Immature natural killer cell (primary cell): ENCODE measurements at regions not wholly inside any gene's neighbourhood (a gene's known extent, or its start where the extent isn't known, plus 50 kb on each side); places are given as distances from the start of the nearest gene placed in this dataset.
"Not testable (repeated sequence)": the region's sequence is repeated elsewhere in the genome, so short reads cannot be mapped to it uniquely, and the experiment has no call there.

Source experiments
- DNase-seq, 3 donors: peaks; one replicate each; pipeline ENCODE4 v3.0.0; 2022; ENCODE audit warnings: mixed read lengths in 1 of 3
- H3K27ac Mint-ChIP-seq, 6 donors: one replicate each; pipeline ENCODE4 v1.8.0; 2020; ENCODE audit warnings: mixed read lengths in 6 of 6, mild to moderate bottlenecking in 5 of 6, inconsistent platforms in 4 of 6, moderate library complexity in 3 of 6
- H3K27me3 Mint-ChIP-seq, 3 donors: one replicate each; pipeline ENCODE4 v1.8.0; 2020 to 2021; ENCODE audit warnings: low read depth in 3 of 3, mild to moderate bottlenecking in 3 of 3, mixed read lengths in 3 of 3, moderate library complexity in 3 of 3, inconsistent platforms in 1 of 3
- H3K36me3 Mint-ChIP-seq, 3 donors: one replicate each; pipeline ENCODE4 v1.8.0; 2020; ENCODE audit warnings: mixed read lengths in 3 of 3, inconsistent platforms in 2 of 3, mild to moderate bottlenecking in 2 of 3
- H3K4me1 Mint-ChIP-seq, 2 donors: one replicate each; pipeline ENCODE4 v1.8.0; 2020; ENCODE audit warnings: inconsistent platforms in 2 of 2, mild to moderate bottlenecking in 2 of 2, mixed read lengths in 2 of 2, moderate library complexity in 1 of 2
- H3K4me3 Mint-ChIP-seq, 5 donors: one replicate each; pipeline ENCODE4 v1.8.0; 2020; ENCODE audit warnings: mild to moderate bottlenecking in 5 of 5, mixed read lengths in 5 of 5, inconsistent platforms in 3 of 5, moderate library complexity in 3 of 5
- H3K9me3 Mint-ChIP-seq, 6 donors: one replicate each; pipeline ENCODE4 v1.8.0; 2020; ENCODE audit warnings: mild to moderate bottlenecking in 6 of 6, mixed read lengths in 6 of 6, inconsistent platforms in 4 of 6, moderate library complexity in 3 of 6

GRCh38 chr14:37784203-37784826 lies 188.9 kb downstream of the TTC6 start:
- H3K27me3 Mint-ChIP-seq, H3K36me3 Mint-ChIP-seq, H3K4me3 Mint-ChIP-seq, H3K4me1 Mint-ChIP-seq, H3K27ac Mint-ChIP-seq, DNase-seq: not testable (repeated sequence)
- peaks cover 2 to 34% (median 6%) of the 10 kb centered on the region in 6 donors for H3K9me3 Mint-ChIP-seq

GRCh38 chr14:37784827-37785223 lies 189.4 kb downstream of the TTC6 start:
- H3K9me3 Mint-ChIP-seq, result peaks cover 2 to 31% (median 5%) of the 10 kb centered on the region in 6 donors
- not testable (repeated sequence) for H3K4me3 Mint-ChIP-seq, H3K4me1 Mint-ChIP-seq, H3K36me3 Mint-ChIP-seq, DNase-seq, H3K27ac Mint-ChIP-seq, H3K27me3 Mint-ChIP-seq

GRCh38 chr14:37785298-37785697 lies 189.9 kb downstream of the TTC6 start:
- not testable (repeated sequence) for H3K27me3 Mint-ChIP-seq, H3K4me3 Mint-ChIP-seq, H3K36me3 Mint-ChIP-seq, H3K4me1 Mint-ChIP-seq, DNase-seq, H3K27ac Mint-ChIP-seq
- H3K9me3 Mint-ChIP-seq, result peaks cover 2 to 31% (median 5%) of the 10 kb centered on the region in 6 donors

GRCh38 chr14:37786114-37786625 lies 190.7 kb downstream of the TTC6 start:
- DNase-seq, H3K27ac Mint-ChIP-seq, H3K36me3 Mint-ChIP-seq, H3K4me1 Mint-ChIP-seq, H3K27me3 Mint-ChIP-seq, H3K4me3 Mint-ChIP-seq: not testable (repeated sequence)
- peaks cover under 1 to 25% (median 3%) of the 10 kb centered on the region in 6 donors for H3K9me3 Mint-ChIP-seq

GRCh38 chr14:37787879-37788494 lies 192.6 kb downstream of the TTC6 start:
- Mint-ChIP-seq H3K9me3 (peaks cover 0 to 23% (median 3%) of the 10 kb centered on the region in 6 donors), H3K27me3 (peaks cover 0 to 4% (median 0%) of the 10 kb centered on the region in 3 donors), H3K27ac (no peak overlapping the region), H3K4me1 (no peaks in the 10 kb centered on the region), H3K36me3 (no peaks in the 10 kb centered on the region), H3K4me3 (no peak overlapping the region)
- DNase-seq, result no peak

GRCh38 chr14:37791384-37792036 lies 196.1 kb downstream of the TTC6 start:
- no peak for DNase-seq
- H3K4me3 Mint-ChIP-seq, result no peak overlapping the region
- H3K4me1 Mint-ChIP-seq, result no peaks in the 10 kb centered on the region
- no peaks in the 10 kb centered on the region for H3K36me3 Mint-ChIP-seq
- peaks cover 0 to 4% (median 0%) of the 10 kb centered on the region in 3 donors for H3K27me3 Mint-ChIP-seq
- no peak overlapping the region for H3K27ac Mint-ChIP-seq
- H3K9me3 Mint-ChIP-seq, result peaks cover 0 to 5% (median 1%) of the 10 kb centered on the region in 6 donors

DNA sequence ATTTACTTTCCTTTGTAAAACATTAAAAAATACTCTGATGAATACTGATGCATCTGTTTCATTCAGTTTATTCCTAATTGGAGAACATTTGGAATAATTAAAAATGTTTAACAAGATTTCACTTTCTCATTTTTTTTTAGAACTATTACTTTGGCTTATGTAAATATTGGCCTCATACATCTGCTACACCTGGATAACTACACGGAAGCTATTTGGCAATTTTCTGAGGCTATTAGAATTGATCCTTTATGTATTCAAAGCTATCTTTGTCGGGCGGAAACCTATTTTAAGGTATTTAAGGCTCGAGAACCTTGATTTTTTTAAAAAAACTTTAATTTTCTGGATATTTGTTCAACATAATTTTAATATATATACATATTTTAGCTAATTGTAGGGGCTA lies 196.7 kb downstream of the TTC6 start:
- no peak overlapping the region for H3K27ac Mint-ChIP-seq
- peaks cover 0 to 7% (median 2%) of the 10 kb centered on the region in 6 donors for H3K9me3 Mint-ChIP-seq
- no peak overlapping the region for H3K4me3 Mint-ChIP-seq
- H3K27me3 Mint-ChIP-seq, result peaks cover 0 to 4% (median 0%) of the 10 kb centered on the region in 3 donors
- no peak for DNase-seq
- H3K36me3 Mint-ChIP-seq, result no peaks in the 10 kb centered on the region
- H3K4me1 Mint-ChIP-seq, result no peaks in the 10 kb centered on the region

DNA sequence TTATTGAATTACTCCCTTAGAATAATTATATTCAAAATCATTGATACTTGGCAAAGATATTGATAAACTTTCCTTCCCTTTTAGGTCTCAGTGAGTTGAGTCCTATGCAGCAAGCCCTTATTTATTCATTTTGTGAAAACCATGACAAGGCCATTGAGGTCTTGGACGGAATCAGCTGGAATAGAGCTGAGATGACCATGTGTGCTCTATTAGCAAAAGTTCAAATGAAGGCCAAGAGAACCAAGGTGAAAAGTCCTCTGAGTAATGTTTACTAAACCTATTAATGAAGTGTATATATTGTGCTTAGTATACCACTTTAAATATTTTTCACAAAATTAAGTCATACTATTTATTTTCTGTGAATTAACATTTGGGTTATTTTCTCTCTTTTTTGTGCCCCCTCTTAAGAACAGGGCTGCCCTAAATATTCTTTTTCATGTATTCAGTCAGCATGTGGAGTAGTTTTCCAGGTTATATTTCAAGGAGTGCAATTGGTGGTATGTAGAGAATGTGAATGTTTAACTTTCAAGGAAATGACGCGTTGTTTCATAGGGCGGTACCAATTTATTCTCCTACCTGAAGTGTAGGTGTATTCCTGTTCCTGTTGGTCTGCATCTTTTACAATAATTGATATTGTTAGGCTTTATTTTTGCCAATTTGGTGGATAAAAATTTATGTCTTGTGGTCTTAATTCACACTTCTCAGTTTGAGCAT lies 201.4 kb downstream of the TTC6 start:
- DNase-seq, result no peak
- H3K27ac Mint-ChIP-seq, result no peak overlapping the region
- no peaks in the 10 kb centered on the region for H3K27me3 Mint-ChIP-seq
- no peaks in the 10 kb centered on the region for H3K4me1 Mint-ChIP-seq
- peaks cover 0 to 21% (median 7%) of the 10 kb centered on the region in 6 donors for H3K9me3 Mint-ChIP-seq
- no peak overlapping the region for H3K4me3 Mint-ChIP-seq
- H3K36me3 Mint-ChIP-seq, result no peaks in the 10 kb centered on the region

- no peak for DNase-seq
- Mint-ChIP-seq H3K9me3 (peaks cover 0 to 23% (median 7%) of the 10 kb centered on the region in 6 donors), H3K27me3 (no peaks in the 10 kb centered on the region), H3K4me1 (no peaks in the 10 kb centered on the region), H3K4me3 (no peak overlapping the region), H3K27ac (no peak overlapping the region), H3K36me3 (no peaks in the 10 kb centered on the region)
Measured at GRCh38 chr14:37797675-37798074, 202.2 kb downstream of the TTC6 start.

GRCh38 chr14:37807722-37808121 lies 212.3 kb downstream of the TTC6 start:
- Mint-ChIP-seq H3K27me3 (peaks cover 0 to 3% (median 1%) of the 10 kb centered on the region in 3 donors), H3K4me3 (no peak overlapping the region), H3K9me3 (peaks cover 0 to 11% (median 4%) of the 10 kb centered on the region in 6 donors), H3K27ac (no peak overlapping the region), H3K36me3 (no peaks in the 10 kb centered on the region), H3K4me1 (no peaks in the 10 kb centered on the region)
- no peak for DNase-seq

DNA sequence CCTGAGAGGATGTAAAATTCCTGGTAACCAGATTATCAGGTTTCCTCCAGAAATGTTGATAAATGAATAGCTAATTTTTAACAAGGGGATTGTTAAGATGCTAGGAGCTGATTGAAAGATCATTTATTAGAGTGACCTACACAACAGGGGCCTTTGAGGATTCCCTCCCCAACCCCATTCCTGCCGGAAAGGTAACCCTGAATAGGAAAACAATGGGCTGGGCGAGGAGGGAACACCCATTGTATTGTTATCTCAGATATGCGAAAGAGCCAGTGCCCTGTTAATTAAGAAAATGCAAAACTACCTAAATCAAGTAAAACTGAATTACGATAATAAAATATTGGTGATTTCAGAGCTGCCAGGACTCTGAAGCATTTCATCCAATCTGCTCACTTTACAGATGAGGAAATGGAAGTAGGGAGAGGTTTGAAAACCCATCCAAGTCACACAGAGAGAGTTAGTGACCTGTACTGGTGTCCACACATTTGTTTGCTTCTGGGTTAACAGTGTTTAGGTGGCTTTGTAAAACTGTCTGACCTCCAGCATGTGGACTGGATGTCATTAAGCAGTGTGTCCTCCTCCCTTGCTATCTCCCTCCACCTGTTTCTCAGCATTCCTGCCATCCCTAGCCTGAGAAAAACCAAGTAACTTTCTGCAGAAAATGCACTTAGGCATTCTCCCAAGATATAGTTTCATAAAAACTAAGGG lies 214.8 kb downstream of the TTC6 start:
- Mint-ChIP-seq H3K4me3 (no peak overlapping the region), H3K36me3 (no peaks in the 10 kb centered on the region), H3K9me3 (peaks cover 0 to 8% (median 4%) of the 10 kb centered on the region in 6 donors), H3K27ac (no peak overlapping the region), H3K4me1 (no peaks in the 10 kb centered on the region), H3K27me3 (peaks cover 0 to 3% (median 3%) of the 10 kb centered on the region in 3 donors)
- DNase-seq, result no peak

GRCh38 chr14:37813732-37814131 lies 218.3 kb downstream of the TTC6 start:
- peaks cover 0 to 3% (median 0%) of the 10 kb centered on the region in 3 donors for H3K27me3 Mint-ChIP-seq
- no peak overlapping the region for H3K4me3 Mint-ChIP-seq
- DNase-seq, result no peak
- no peaks in the 10 kb centered on the region for H3K36me3 Mint-ChIP-seq
- peaks cover 0 to 8% (median 5%) of the 10 kb centered on the region in 6 donors for H3K9me3 Mint-ChIP-seq
- no peaks in the 10 kb centered on the region for H3K4me1 Mint-ChIP-seq
- H3K27ac Mint-ChIP-seq, result no peak overlapping the region

- H3K9me3 Mint-ChIP-seq, result peaks cover 0 to 13% (median 4%) of the 10 kb centered on the region in 6 donors
- no peak overlapping the region for H3K27ac Mint-ChIP-seq
- no peaks in the 10 kb centered on the region for H3K36me3 Mint-ChIP-seq
- H3K4me1 Mint-ChIP-seq, result no peaks in the 10 kb centered on the region
- no peak for DNase-seq
- H3K4me3 Mint-ChIP-seq, result no peak overlapping the region
- H3K27me3 Mint-ChIP-seq, result peaks cover 0 to 3% (median 0%) of the 10 kb centered on the region in 3 donors
Measured at GRCh38 chr14:37816135-37816534, 220.7 kb downstream of the TTC6 start.
